Thymus (tissue), 11 donors: ENCODE measurements at regions not wholly inside any gene's neighbourhood (a gene's known extent, or its start where the extent isn't known, plus 50 kb on each side); places are given as distances from the start of the nearest gene placed in this dataset.

ENCODE experiments used
- DNase-seq, 9 donors: peaks; one replicate each; pipeline ENCODE4 v3.0.0-alpha.2; 2013; ENCODE audit warnings: low spot score in 9 of 9, low read depth in 6 of 9, missing footprints in 1 of 9
- H3K27ac ChIP-seq, 2 donors: one replicate each; pipeline ENCODE4 v1.5.1; 2013; ENCODE audit warnings: control low read depth in 1 of 2, low read depth in 1 of 2, low read length in 1 of 2, mild to moderate bottlenecking in 1 of 2, moderate library complexity in 1 of 2
- H3K27me3 ChIP-seq, 2 donors: one replicate each; pipeline ENCODE4 v1.5.1; 2013; ENCODE audit warnings: low read length in 1 of 2; ENCODE audit not compliant: control insufficient read depth in 2 of 2, insufficient read depth in 1 of 2
- H3K36me3 ChIP-seq, 2 donors: one replicate each; pipeline ENCODE4 v1.5.1; 2013; ENCODE audit warnings: low read length in 1 of 2, mild to moderate bottlenecking in 1 of 2, moderate library complexity in 1 of 2; ENCODE audit not compliant: control insufficient read depth in 2 of 2, insufficient read depth in 2 of 2
- H3K4me1 ChIP-seq, 2 donors: one replicate each; pipeline ENCODE4 v1.5.1; 2013; ENCODE audit warnings: low read length in 2 of 2; ENCODE audit not compliant: control insufficient read depth in 2 of 2, insufficient read depth in 2 of 2
- H3K4me3 ChIP-seq, 2 donors: one replicate each; pipeline ENCODE4 v1.5.1; 2013; ENCODE audit warnings: low read length in 2 of 2, control low read depth in 1 of 2, mild to moderate bottlenecking in 1 of 2
- H3K9me3 ChIP-seq, 2 donors: one replicate each; pipeline ENCODE4 v1.5.1; 2013; ENCODE audit warnings: low read length in 1 of 2, mild to moderate bottlenecking in 1 of 2; ENCODE audit not compliant: control insufficient read depth in 2 of 2, insufficient read depth in 1 of 2
- WGBS: extraction: QIAGEN DNeasy Blood & Tissue Kit; methylation state at CpG from one replicate; pipeline ENCODE4 v1.1.7; 2013; 5-methylcytosine and 5-hydroxymethylcytosine counted together
- donor health status: healthy.

DNA sequence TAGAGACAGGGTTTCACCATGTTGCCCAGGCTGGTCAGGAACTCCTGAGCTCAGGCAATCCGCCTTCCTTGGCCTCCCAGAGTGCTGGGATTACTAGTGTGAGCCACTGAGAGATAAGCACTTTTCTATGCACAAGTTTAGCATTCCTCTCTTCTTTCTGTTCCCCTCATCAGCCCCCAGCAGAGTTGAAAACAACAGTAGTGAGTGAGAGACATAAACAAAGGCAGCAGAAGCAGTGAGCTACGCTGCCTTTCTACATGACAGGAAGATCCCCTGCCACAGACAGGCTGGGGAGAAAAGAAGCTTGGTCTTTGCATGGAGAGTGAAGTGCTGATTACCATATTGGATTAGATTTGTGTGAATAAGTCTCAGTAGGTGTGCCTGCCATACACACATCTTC is 392.0 kb upstream of the KIRREL3 start:
- Histone ChIP-seq H3K4me1 (no peaks in the 10 kb centered on the region), H3K27me3 (no peaks in the 10 kb centered on the region), H3K27ac (no peak overlapping the region), H3K4me3 (no peak overlapping the region), H3K9me3 (no peaks in the 10 kb centered on the region), H3K36me3 (no peaks in the 10 kb centered on the region)
- 70% methylated on average over 2 of the region's 2 CpGs for WGBS
- no peak for DNase-seq

DNA sequence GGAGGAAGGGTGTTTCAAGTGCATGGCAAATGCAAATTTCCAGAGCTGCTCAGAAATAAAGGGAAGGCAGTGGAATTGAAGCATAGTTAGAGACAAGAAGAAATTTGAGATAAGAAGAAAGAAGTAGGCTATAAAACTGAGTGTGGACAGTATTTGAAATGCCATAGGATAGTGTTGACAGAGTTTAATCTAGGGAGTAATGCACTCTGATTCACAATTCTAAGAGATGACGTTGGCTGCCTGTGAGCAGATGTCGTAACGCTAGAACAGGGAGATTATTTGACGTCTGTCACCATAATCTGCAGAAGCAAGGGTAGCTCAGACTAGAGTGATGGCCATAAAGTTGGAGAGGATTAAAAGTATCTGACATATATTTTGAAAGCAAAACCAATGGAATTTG is 389.9 kb upstream of the KIRREL3 start:
- Histone ChIP-seq H3K4me3 (no peak overlapping the region), H3K4me1 (no peaks in the 10 kb centered on the region), H3K27ac (no peak overlapping the region), H3K9me3 (no peaks in the 10 kb centered on the region), H3K27me3 (no peaks in the 10 kb centered on the region), H3K36me3 (no peaks in the 10 kb centered on the region)
- no peak for DNase-seq
- WGBS: 92% methylated on average over 4 of the region's 4 CpGs

DNA sequence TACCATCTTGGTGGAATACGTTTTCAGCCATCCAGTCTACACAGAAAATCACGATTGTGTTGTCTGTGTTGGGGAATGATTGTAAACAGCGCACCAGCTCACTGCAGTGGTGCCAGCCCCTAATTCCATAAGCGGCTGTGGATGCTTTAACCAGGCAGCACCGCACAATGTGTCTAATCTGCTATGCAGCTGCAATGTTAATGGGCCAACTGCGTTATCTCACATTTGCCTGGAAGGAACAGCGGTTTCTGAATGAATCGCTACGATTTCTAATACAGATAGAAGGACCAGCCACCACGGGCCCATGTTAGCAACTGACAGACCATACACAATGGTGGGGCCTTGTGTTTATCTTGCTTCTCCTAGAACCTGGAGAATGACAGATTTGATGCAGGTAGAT is 384.5 kb upstream of the KIRREL3 start:
- 94% methylated on average over 10 of the region's 10 CpGs for WGBS
- Histone ChIP-seq H3K4me3 (no peak overlapping the region), H3K27me3 (no peaks in the 10 kb centered on the region), H3K4me1 (no peaks in the 10 kb centered on the region), H3K36me3 (no peaks in the 10 kb centered on the region), H3K9me3 (no peaks in the 10 kb centered on the region), H3K27ac (no peak overlapping the region)
- DNase-seq: no peak

DNA sequence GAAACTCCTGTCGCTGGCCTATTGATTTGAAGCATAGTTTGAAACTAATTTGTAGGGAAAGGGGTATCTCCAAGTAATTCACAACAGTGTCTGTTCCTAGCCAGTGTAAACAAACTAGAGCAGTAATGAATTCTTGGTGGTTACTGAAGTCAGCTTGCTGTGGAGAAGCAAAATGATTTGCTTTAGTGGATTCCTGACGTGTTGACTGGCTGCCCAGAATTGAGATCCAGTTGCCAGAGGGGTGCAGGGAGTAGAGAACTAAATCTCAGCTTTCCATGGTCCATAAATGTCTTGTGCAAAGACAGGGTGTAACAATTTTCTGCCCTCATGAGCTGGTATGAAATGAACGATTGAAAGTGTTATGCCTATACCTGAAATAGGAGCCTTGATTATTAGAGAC is 382.5 kb upstream of the KIRREL3 start:
- 85% methylated on average over 3 of the region's 3 CpGs for WGBS
- Histone ChIP-seq H3K36me3 (no peaks in the 10 kb centered on the region), H3K27ac (no peak overlapping the region), H3K4me1 (no peaks in the 10 kb centered on the region), H3K27me3 (no peaks in the 10 kb centered on the region), H3K9me3 (no peaks in the 10 kb centered on the region), H3K4me3 (no peak overlapping the region)
- DNase-seq: no peak

DNA sequence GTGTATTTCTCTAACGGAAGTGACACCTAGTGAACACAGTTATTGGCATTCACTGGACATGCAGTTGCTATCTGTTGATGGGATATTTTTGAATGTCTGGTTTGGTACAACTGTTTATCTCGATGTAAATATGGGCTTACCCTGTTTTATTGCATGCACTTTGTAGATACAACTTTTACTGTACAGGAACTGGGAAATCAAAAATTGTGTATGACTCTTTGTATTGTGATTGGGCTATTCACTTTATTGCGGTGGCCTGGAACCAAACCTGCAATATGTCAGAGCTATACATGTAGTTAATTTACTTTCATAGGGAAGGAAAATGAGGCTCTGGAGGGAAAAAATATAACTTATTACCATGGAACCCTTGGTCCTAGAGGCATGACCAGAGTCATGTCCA is 380.7 kb upstream of the KIRREL3 start:
- H3K4me3 ChIP-seq: no peak overlapping the region
- WGBS: 94% methylated on average over 3 of the region's 3 CpGs
- no peak overlapping the region for H3K27ac ChIP-seq
- H3K27me3 ChIP-seq: no peaks in the 10 kb centered on the region
- no peaks in the 10 kb centered on the region for H3K36me3 ChIP-seq
- H3K9me3 ChIP-seq: no peaks in the 10 kb centered on the region
- DNase-seq: no peak
- no peaks in the 10 kb centered on the region for H3K4me1 ChIP-seq

DNA sequence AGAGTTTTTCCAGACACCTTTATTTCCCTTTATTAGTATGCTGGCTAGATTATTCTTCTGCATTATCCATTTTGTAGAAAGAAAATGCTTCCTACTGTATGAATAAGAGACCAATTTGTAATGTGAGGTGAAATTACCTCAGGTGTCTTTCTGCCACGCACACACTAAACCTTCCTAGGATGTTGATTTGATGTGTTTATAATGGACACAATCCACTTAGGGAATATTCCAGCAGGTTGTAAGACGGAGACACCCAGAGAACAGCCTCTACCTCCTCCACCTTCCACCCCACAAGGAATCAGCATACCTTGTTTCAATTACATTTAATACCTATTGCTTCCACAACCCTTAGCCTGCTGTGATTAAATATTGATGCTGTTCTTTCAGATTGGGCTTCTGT is 379.1 kb upstream of the KIRREL3 start:
- 99% methylated on average over 2 of the region's 2 CpGs for WGBS
- Histone ChIP-seq H3K27ac (no peak overlapping the region), H3K9me3 (no peaks in the 10 kb centered on the region), H3K4me3 (no peak overlapping the region), H3K27me3 (no peaks in the 10 kb centered on the region), H3K36me3 (no peaks in the 10 kb centered on the region), H3K4me1 (no peaks in the 10 kb centered on the region)
- DNase-seq: no peak

DNA sequence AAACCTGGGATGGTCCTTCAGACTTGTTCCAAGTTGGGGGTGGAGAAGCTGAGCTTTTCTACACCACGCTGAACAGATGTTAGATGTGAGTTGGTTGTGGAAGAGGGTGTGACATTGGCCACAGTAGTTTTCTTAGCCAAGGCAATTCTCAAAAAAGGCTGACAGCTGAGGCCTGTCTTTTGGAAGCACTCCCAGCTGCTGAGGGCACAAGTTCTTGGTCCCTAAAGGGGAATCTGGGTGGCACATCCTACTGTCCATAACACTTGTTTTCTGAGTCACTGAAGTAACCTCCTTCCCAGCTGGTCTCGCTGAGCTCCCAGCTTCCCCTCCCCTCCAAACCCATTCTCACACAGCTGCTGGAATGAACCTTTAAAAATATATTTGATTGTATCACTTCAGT is 375.7 kb upstream of the KIRREL3 start:
- H3K27ac ChIP-seq: no peak overlapping the region
- no peak overlapping the region for H3K4me3 ChIP-seq
- no peaks in the 10 kb centered on the region for H3K9me3 ChIP-seq
- no peak for DNase-seq
- H3K4me1 ChIP-seq: no peaks in the 10 kb centered on the region
- H3K36me3 ChIP-seq: no peaks in the 10 kb centered on the region
- no peaks in the 10 kb centered on the region for H3K27me3 ChIP-seq
- 91% methylated on average over 2 of the region's 2 CpGs for WGBS

DNA sequence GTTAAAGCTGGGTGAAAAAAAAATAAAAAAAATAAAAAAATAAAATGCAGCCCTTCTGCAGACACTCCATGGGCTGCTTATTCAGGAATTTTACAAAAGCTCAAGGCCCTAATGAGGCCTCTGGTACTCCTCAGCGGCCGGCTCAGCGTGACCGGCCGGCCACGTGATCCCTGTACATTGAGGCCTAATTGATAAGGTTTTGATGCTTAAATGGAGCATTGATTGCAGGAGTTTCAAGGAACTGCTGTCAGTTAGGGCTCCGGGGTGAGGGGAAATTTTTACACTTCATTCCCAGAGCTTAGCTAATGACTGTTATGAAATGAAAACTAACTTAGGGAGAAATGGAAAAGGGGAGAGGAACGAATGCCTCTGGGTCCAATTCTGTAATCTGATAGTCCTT is 368.8 kb upstream of the KIRREL3 start:
- WGBS: 90% methylated on average over 8 of the region's 8 CpGs
- DNase-seq: no peak
- Histone ChIP-seq H3K36me3 (no peaks in the 10 kb centered on the region), H3K9me3 (no peaks in the 10 kb centered on the region), H3K27ac (no peak overlapping the region), H3K27me3 (no peaks in the 10 kb centered on the region), H3K4me1 (no peaks in the 10 kb centered on the region), H3K4me3 (no peak overlapping the region)

DNA sequence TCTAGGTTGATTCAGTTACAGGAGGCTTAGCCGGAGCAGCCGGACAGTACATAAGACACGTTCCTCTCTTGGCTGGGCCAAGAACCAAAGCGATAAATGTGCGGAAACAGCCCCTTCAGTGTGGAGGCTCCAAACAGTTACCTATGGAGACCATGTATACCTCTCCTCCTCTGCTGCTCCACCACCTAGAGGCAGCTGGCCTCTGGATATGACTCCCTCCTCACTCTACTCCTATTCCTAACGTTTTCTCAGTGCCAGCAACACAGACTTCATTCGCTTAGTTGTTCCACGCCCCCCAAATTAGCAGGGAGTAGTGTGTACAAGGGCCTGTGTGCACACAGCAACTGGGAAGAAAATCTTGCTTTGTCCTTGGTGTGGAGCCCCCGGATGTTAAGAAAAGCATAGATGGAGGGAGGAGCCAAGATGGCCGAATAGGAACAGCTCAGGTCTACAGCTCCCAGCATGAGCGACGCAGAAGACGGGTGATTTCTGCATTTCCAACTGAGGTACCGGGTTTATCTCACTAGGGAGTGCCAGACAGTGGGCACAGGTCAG is 362.3 kb upstream of the KIRREL3 start:
- DNase-seq: no peak
- H3K27me3 ChIP-seq: no peaks in the 10 kb centered on the region
- WGBS: 95% methylated on average over 14 of the region's 14 CpGs
- no peaks in the 10 kb centered on the region for H3K4me1 ChIP-seq
- H3K36me3 ChIP-seq: no peaks in the 10 kb centered on the region
- H3K27ac ChIP-seq: no peak overlapping the region
- H3K9me3 ChIP-seq: no peaks in the 10 kb centered on the region
- H3K4me3 ChIP-seq: no peak overlapping the region

DNA sequence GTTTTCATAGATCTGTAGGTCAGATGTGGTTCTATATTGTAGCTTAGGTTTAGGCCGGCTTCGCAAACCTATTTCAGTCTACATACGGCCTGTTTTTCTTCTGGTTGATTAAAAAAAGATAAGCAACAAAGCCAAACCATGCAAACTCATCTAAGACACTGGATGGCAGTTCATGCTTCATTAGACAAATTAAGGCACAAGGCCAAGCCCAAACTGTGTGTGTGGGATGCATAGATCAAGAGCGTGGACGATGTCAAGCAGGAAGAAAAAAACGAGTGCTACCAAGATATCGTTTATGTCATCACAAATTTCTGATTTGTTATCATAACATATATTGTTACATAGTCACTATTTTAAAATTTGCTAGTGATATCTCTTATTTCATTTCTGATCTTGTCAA is 357.6 kb upstream of the KIRREL3 start:
- 95% methylated on average over 7 of the region's 7 CpGs for WGBS
- Histone ChIP-seq H3K4me1 (no peaks in the 10 kb centered on the region), H3K27me3 (no peaks in the 10 kb centered on the region), H3K27ac (no peak overlapping the region), H3K4me3 (no peak overlapping the region), H3K36me3 (no peaks in the 10 kb centered on the region), H3K9me3 (no peaks in the 10 kb centered on the region)
- no peak for DNase-seq
